Mesendoderm (in vitro differentiated cells): ENCODE measurements at regions not wholly inside any gene's neighbourhood (a gene's known extent, or its start where the extent isn't known, plus 50 kb on each side); places are given as distances from the start of the nearest gene placed in this dataset.

ENCODE experiments used
- DNase-seq: peaks from one replicate; pipeline ENCODE4 v3.0.0; 2013
- H2AK5ac ChIP-seq: 2 replicates; pipeline ENCODE4 v1.6.1; 2013; ENCODE audit warnings: low read length, inconsistent platforms
- H2BK120ac ChIP-seq: 2 replicates; pipeline ENCODE4 v1.6.1; 2013; ENCODE audit warnings: low read depth, mild to moderate bottlenecking, low read length, moderate library complexity, mixed read lengths
- H2BK15ac ChIP-seq: replicated peaks from 2 replicates; pipeline ENCODE4 v1.6.1; 2013; ENCODE audit warnings: low read depth, mild to moderate bottlenecking, moderate library complexity
- H2BK5ac ChIP-seq: 2 replicates; pipeline ENCODE4 v1.6.1; 2013; ENCODE audit warnings: low read length, inconsistent platforms
- H3K18ac ChIP-seq: 2 replicates; pipeline ENCODE4 v1.6.1; 2013; ENCODE audit warnings: mild to moderate bottlenecking, low read length, mixed read lengths
- H3K23ac ChIP-seq: one replicate; pipeline ENCODE4 v1.6.1; 2013; ENCODE audit warnings: low read length
- H3K27ac ChIP-seq: 2 replicates; pipeline ENCODE4 v1.5.1; 2013; ENCODE audit warnings: low read depth, mild to moderate bottlenecking, inconsistent platforms, low read length, moderate library complexity
- H3K27me3 ChIP-seq: 2 replicates; pipeline ENCODE4 v1.6.1; 2013; ENCODE audit warnings: low read length, control low read depth, mild to moderate bottlenecking, inconsistent platforms; ENCODE audit not compliant: insufficient read depth, poor library complexity
- H3K36me3 ChIP-seq: 2 replicates; pipeline ENCODE4 v1.6.1; 2013; ENCODE audit warnings: low read length, inconsistent platforms; ENCODE audit not compliant: control insufficient read depth, insufficient read depth
- H3K4ac ChIP-seq: one replicate; pipeline ENCODE4 v1.6.1; 2013; ENCODE audit warnings: low read depth, mild to moderate bottlenecking, low read length, moderate library complexity
- H3K4me1 ChIP-seq: 2 replicates; pipeline ENCODE4 v1.6.1; 2013; ENCODE audit warnings: low read depth, low read length, inconsistent platforms; ENCODE audit not compliant: control insufficient read depth
- H3K4me2 ChIP-seq: 2 replicates; pipeline ENCODE4 v1.6.1; 2013; ENCODE audit warnings: low read length
- H3K4me3 ChIP-seq: 2 replicates; pipeline ENCODE4 v1.5.1; 2013; ENCODE audit warnings: mild to moderate bottlenecking, low read length
- H3K56ac ChIP-seq: one replicate; pipeline ENCODE4 v1.6.1; 2013; ENCODE audit warnings: low read length
- H3K79me1 ChIP-seq: 2 replicates; pipeline ENCODE4 v1.6.1; 2013; ENCODE audit warnings: low read length, inconsistent platforms
- H3K79me2 ChIP-seq: 2 replicates; pipeline ENCODE4 v1.6.1; 2013; ENCODE audit warnings: mild to moderate bottlenecking, low read length; ENCODE audit not compliant: control insufficient read depth, insufficient read depth
- H3K9ac ChIP-seq: 2 replicates; pipeline ENCODE4 v1.6.1; 2013; ENCODE audit warnings: low read length, inconsistent platforms
- H4K5ac ChIP-seq: one replicate; pipeline ENCODE4 v1.6.1; 2013; ENCODE audit warnings: low read length
- H4K8ac ChIP-seq: one replicate; pipeline ENCODE4 v1.6.1; 2013; ENCODE audit warnings: low read depth, mild to moderate bottlenecking, control low read depth, low read length, moderate library complexity
- WGBS: extraction: QIAGEN DNeasy Blood & Tissue Kit; methylation state at CpG from one replicate; pipeline ENCODE4 v1.1.7; 2013; ENCODE audit warnings: low lambda C conversion rate, missing lambda C conversion rate; ENCODE audit not compliant: insufficient coverage; ENCODE audit errors: extremely low coverage; 5-methylcytosine and 5-hydroxymethylcytosine counted together

DNA sequence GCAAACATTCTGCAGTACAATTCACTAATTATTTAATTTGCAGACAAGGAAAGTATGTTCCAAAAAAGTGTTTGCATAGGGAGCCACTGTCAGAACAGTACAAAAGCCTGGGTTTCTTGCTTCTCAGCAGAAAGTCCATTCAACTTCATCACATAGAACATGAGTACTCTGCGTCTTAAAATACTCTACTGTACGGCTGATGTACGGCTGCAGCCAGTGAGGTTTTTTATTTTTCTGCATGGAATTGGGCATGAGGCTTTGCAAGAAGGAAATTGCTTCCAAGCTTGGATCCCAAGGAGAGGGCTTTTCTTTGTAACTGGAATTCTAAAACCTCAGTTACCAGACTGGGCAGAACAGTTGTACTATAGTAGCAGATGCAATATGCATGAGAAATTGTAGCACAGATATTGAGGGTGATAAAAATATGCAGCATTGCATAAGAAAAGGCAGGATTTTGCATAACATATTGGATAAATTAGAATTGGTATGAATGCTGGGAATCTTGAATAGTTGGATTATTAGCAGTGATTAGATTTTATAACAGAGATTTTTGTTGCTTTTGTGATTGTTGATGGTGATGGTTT, 178.1 kb upstream of the CDH9 start:
- Histone ChIP-seq H3K36me3 (no peaks in the 10 kb centered on the region), H3K4me2 (no peak overlapping the region), H3K18ac (no peak overlapping the region), H3K79me1 (no peaks in the 10 kb centered on the region), H3K79me2 (no peaks in the 10 kb centered on the region), H3K27ac (no peak overlapping the region), H4K5ac (no peak overlapping the region), H2BK15ac (no peak overlapping the region), H4K8ac (no peak overlapping the region), H2AK5ac (no peak overlapping the region), H3K56ac (no peak overlapping the region), H2BK5ac (no peak overlapping the region), H3K4ac (no peak overlapping the region), H3K23ac (no peak overlapping the region), H2BK120ac (no peak overlapping the region), H3K4me1 (no peaks in the 10 kb centered on the region), H3K4me3 (no peak overlapping the region), H3K27me3 (no peaks in the 10 kb centered on the region), H3K9ac (no peak overlapping the region)
- DNase-seq = no peak
- WGBS = no CpG with 5 or more reads among the region's 3 CpGs

- Histone ChIP-seq H3K18ac (no peak overlapping the region), H4K8ac (no peak overlapping the region), H4K5ac (no peak overlapping the region), H3K56ac (no peak overlapping the region), H3K9ac (no peak overlapping the region), H2BK5ac (no peak overlapping the region), H3K4ac (no peak overlapping the region), H3K4me3 (no peak overlapping the region), H3K79me1 (no peaks in the 10 kb centered on the region), H2AK5ac (no peak overlapping the region), H2BK15ac (no peak overlapping the region), H3K4me1 (no peaks in the 10 kb centered on the region), H3K36me3 (no peaks in the 10 kb centered on the region), H3K79me2 (no peaks in the 10 kb centered on the region), H2BK120ac (no peak overlapping the region), H3K27me3 (no peaks in the 10 kb centered on the region), H3K27ac (no peak overlapping the region), H3K4me2 (no peak overlapping the region), H3K23ac (no peak overlapping the region)
- WGBS = no CpG with 5 or more reads among the region's 2 CpGs
- no peak for DNase-seq
Measured at GRCh38 chr5:27208051-27208450, 169.7 kb upstream of the CDH9 start.

GRCh38 chr5:27191786-27192510, 153.6 kb upstream of the CDH9 start:
- no peak for DNase-seq
- Histone ChIP-seq H3K36me3 (no peaks in the 10 kb centered on the region), H3K79me2 (no peaks in the 10 kb centered on the region), H4K8ac (no peak overlapping the region), H3K56ac (no peak overlapping the region), H2AK5ac (no peak overlapping the region), H3K27ac (no peak overlapping the region), H3K4me3 (no peak overlapping the region), H2BK120ac (no peak overlapping the region), H3K23ac (no peak overlapping the region), H4K5ac (no peak overlapping the region), H2BK5ac (no peak overlapping the region), H2BK15ac (no peak overlapping the region), H3K4me2 (no peak overlapping the region), H3K79me1 (no peaks in the 10 kb centered on the region), H3K18ac (no peak overlapping the region), H3K9ac (no peak overlapping the region), H3K4me1 (no peaks in the 10 kb centered on the region), H3K27me3 (no peaks in the 10 kb centered on the region), H3K4ac (no peak overlapping the region)
- no CpG with 5 or more reads among the region's 7 CpGs for WGBS

DNA sequence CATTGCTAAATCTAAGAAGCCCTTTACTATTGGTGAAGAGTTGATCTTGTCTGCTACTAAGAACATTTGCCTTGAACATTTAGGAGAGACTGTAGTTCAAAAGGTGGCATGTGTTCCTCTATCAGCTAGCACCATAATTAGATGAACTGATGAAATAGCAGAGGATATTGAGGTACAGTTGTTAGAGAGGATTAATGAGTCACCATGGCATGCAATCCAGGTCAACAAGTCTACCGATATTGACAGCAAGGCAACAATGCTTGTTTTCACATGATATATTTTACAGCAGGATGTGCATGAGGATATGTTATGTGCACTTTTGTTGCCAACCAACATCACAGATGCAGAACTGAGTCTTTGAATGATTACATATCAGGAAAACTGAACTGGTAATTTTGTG, 134.3 kb upstream of the CDH9 start:
- H3K27me3 ChIP-seq = no peaks in the 10 kb centered on the region
- H3K9ac ChIP-seq = no peak overlapping the region
- H3K4me1 ChIP-seq = no peaks in the 10 kb centered on the region
- no peak overlapping the region for H3K56ac ChIP-seq
- H2BK120ac ChIP-seq = no peak overlapping the region
- H3K4me3 ChIP-seq = no peak overlapping the region
- no peak overlapping the region for H3K23ac ChIP-seq
- no peak overlapping the region for H4K8ac ChIP-seq
- H2BK5ac ChIP-seq = no peak overlapping the region
- no peak overlapping the region for H3K4me2 ChIP-seq
- no peak overlapping the region for H3K18ac ChIP-seq
- no peak overlapping the region for H3K27ac ChIP-seq
- H2BK15ac ChIP-seq = no peak overlapping the region
- H3K79me2 ChIP-seq = no peaks in the 10 kb centered on the region
- no peak overlapping the region for H4K5ac ChIP-seq
- no CpG with 5 or more reads among the region's 1 CpG for WGBS
- no peak overlapping the region for H3K4ac ChIP-seq
- H3K79me1 ChIP-seq = no peaks in the 10 kb centered on the region
- no peaks in the 10 kb centered on the region for H3K36me3 ChIP-seq
- no peak overlapping the region for H2AK5ac ChIP-seq
- no peak for DNase-seq

DNA sequence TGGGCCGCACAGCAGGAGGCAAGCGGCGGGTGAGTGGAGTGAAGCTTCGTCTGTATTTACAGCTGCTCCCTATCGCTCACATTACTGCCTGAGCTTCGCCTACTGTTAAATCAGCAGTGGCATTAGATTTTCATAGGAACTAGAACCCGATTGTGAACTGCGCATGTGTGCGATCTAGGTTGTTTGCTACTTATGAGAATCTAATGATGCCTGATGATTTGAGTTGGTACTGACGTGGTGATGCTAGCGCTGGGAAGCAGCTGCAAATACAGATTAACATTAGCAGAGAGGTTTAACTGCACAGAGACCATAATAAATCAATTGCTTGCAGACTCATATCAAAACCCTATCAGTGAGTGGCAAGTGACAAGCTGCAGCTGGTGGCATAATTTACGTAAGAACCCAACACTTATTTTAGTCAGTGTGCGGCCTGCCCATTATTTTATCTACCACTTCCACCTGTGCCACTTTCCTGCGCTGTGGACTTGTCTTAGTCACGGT, 133.4 kb upstream of the CDH9 start:
- no peaks in the 10 kb centered on the region for H3K4me1 ChIP-seq
- no peak overlapping the region for H3K56ac ChIP-seq
- no peak overlapping the region for H4K8ac ChIP-seq
- no peak overlapping the region for H3K18ac ChIP-seq
- H3K23ac ChIP-seq = no peak overlapping the region
- H3K4me2 ChIP-seq = no peak overlapping the region
- no peaks in the 10 kb centered on the region for H3K36me3 ChIP-seq
- H2BK120ac ChIP-seq = no peak overlapping the region
- H3K4me3 ChIP-seq = no peak overlapping the region
- WGBS = no CpG with 5 or more reads among the region's 15 CpGs
- no peak for DNase-seq
- no peak overlapping the region for H3K27ac ChIP-seq
- no peak overlapping the region for H2BK5ac ChIP-seq
- H3K4ac ChIP-seq = no peak overlapping the region
- H3K9ac ChIP-seq = no peak overlapping the region
- H3K79me1 ChIP-seq = no peaks in the 10 kb centered on the region
- no peaks in the 10 kb centered on the region for H3K27me3 ChIP-seq
- no peaks in the 10 kb centered on the region for H3K79me2 ChIP-seq
- H4K5ac ChIP-seq = no peak overlapping the region
- H2AK5ac ChIP-seq = no peak overlapping the region
- H2BK15ac ChIP-seq = no peak overlapping the region
